Liver (tissue), 3 donors: ENCODE measurements at regions not wholly inside any gene's neighbourhood (a gene's known extent, or its start where the extent isn't known, plus 50 kb on each side); places are given as distances from the start of the nearest gene placed in this dataset.

ENCODE experiments used
- EGR1 ChIP-seq, 2 donors: IDR thresholded peaks; 2 replicates each; pipeline ENCODE4 v1.6.1; 2016 to 2018; ENCODE audit warnings: antibody characterized with exemption in 2 of 2, low read depth in 2 of 2
- FOXA1 ChIP-seq: IDR thresholded peaks from 2 replicates; pipeline ENCODE4 v1.6.1; 2016; ENCODE audit warnings: antibody characterized with exemption
- GABPA ChIP-seq, 2 donors: IDR thresholded peaks in 1 of 2; conservative IDR thresholded peaks in 1 of 2; 2 replicates each; pipeline ENCODE4 v1.6.1; 2016; ENCODE audit warnings: antibody characterized with exemption in 2 of 2, mild to moderate bottlenecking in 1 of 2, moderate library complexity in 1 of 2
- JUND ChIP-seq, 2 donors: IDR thresholded peaks; 2 replicates each; pipeline ENCODE4 v1.6.1; 2016; ENCODE audit warnings: antibody characterized with exemption in 2 of 2
- NR2F2 ChIP-seq: IDR thresholded peaks from 2 replicates; pipeline ENCODE4 v1.6.1; 2016; ENCODE audit warnings: antibody characterized with exemption
- REST ChIP-seq: IDR thresholded peaks from 2 replicates; pipeline ENCODE4 v1.6.1; 2016; ENCODE audit warnings: antibody characterized with exemption, mild to moderate bottlenecking
- SP1 ChIP-seq: IDR thresholded peaks from 2 replicates; pipeline ENCODE4 v1.6.1; 2018; ENCODE audit warnings: antibody characterized with exemption, mild to moderate bottlenecking
- TAF1 ChIP-seq: conservative IDR thresholded peaks from 2 replicates; pipeline ENCODE4 v1.6.1; 2016; ENCODE audit warnings: antibody characterized with exemption, mild to moderate bottlenecking
- YY1 ChIP-seq: IDR thresholded peaks from 2 replicates; pipeline ENCODE4 v1.6.1; 2016; ENCODE audit warnings: antibody characterized with exemption, mild to moderate bottlenecking
- TF ChIP-seq, protein P1 (sequence below): fragments of 150-350 bp; IDR thresholded peaks from 2 replicates; pipeline ENCODE4 v1.5.1; 2017; ENCODE audit warnings: improper control_type of control experiment, low read depth, low read length; ENCODE audit not compliant: missing input control
- TF ChIP-seq, protein P2 (sequence below): IDR thresholded peaks from 2 replicates; pipeline ENCODE4 v1.6.1; 2016; ENCODE audit warnings: antibody characterized with exemption
- donor health status: healthy.
- donor health status: healthy.

DNA sequence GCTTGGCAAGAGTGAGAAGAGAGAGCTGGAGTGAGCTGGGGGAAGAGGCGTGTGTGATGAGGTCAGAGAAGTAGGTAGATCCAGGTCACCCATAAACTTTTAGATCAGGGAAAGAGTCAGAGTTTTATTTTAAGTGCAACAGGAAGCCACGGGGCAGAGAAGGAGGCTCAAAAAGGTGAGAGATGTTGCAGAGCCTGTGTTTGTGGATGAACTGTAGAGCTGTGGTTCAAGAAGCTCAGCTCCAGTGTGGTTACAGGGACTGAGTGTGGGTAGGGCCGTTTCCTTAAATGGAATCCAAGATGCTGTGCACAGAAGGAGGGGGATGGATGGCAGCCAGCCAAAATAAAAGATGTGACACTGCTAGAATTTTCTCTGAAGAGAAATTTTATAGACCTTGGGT lies 337.2 kb downstream of the SATB1 start:
- TF ChIP-seq, protein P1, sequence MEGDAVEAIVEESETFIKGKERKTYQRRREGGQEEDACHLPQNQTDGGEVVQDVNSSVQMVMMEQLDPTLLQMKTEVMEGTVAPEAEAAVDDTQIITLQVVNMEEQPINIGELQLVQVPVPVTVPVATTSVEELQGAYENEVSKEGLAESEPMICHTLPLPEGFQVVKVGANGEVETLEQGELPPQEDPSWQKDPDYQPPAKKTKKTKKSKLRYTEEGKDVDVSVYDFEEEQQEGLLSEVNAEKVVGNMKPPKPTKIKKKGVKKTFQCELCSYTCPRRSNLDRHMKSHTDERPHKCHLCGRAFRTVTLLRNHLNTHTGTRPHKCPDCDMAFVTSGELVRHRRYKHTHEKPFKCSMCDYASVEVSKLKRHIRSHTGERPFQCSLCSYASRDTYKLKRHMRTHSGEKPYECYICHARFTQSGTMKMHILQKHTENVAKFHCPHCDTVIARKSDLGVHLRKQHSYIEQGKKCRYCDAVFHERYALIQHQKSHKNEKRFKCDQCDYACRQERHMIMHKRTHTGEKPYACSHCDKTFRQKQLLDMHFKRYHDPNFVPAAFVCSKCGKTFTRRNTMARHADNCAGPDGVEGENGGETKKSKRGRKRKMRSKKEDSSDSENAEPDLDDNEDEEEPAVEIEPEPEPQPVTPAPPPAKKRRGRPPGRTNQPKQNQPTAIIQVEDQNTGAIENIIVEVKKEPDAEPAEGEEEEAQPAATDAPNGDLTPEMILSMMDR: no peak
- TF ChIP-seq NR2F2 (no peak), YY1 (no peak), TAF1 (no peak), REST (no peak), SP1 (no peak), FOXA1 (no peak), EGR1 (IDR thresholded peaks at IDR 0.05; ENCODE audit: low read depth in 2 of 2) (no peak), JUND (IDR thresholded peaks at IDR 0.05) (no peak), GABPA (IDR thresholded peaks at IDR 0.05 in 1 of 2, conservative IDR thresholded peaks at IDR 0.05 in 1 of 2) (no peak)
- TF ChIP-seq, protein P2, sequence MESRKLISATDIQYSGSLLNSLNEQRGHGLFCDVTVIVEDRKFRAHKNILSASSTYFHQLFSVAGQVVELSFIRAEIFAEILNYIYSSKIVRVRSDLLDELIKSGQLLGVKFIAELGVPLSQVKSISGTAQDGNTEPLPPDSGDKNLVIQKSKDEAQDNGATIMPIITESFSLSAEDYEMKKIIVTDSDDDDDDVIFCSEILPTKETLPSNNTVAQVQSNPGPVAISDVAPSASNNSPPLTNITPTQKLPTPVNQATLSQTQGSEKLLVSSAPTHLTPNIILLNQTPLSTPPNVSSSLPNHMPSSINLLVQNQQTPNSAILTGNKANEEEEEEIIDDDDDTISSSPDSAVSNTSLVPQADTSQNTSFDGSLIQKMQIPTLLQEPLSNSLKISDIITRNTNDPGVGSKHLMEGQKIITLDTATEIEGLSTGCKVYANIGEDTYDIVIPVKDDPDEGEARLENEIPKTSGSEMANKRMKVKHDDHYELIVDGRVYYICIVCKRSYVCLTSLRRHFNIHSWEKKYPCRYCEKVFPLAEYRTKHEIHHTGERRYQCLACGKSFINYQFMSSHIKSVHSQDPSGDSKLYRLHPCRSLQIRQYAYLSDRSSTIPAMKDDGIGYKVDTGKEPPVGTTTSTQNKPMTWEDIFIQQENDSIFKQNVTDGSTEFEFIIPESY: no peak
